Natural killer cell (primary cell): ENCODE measurements at regions not wholly inside any gene's neighbourhood (a gene's known extent, or its start where the extent isn't known, plus 50 kb on each side); places are given as distances from the start of the nearest gene placed in this dataset.

Experiments
- ATAC-seq, 3 donors: fragments of 150-1000 bp in 2 of 3; fragments of 200-7000 bp in 1 of 3; cut with Tn5 transposase; 1 replicate in 1 of 3; 2 replicates in 2 of 3; pipeline ENCODE4 v1.10.0; 2021; ENCODE audit warnings: mild to moderate bottlenecking in 2 of 3, moderate library complexity in 2 of 3
- DNase-seq, 2 donors: peaks; one replicate each; pipeline versions ENCODE4 v3.0.0 to v3.0.0-alpha.2; 2013 to 2021; ENCODE audit warnings: mixed read lengths in 1 of 2
- H3K27ac ChIP-seq: one replicate; pipeline ENCODE4 v1.5.1; 2013; ENCODE audit warnings: mild to moderate bottlenecking, low read length
- H3K27me3 ChIP-seq: one replicate; pipeline ENCODE4 v1.6.1; 2013; ENCODE audit warnings: low read length; ENCODE audit not compliant: control insufficient read depth, insufficient read depth
- H3K36me3 ChIP-seq: one replicate; pipeline ENCODE4 v1.6.1; 2013; ENCODE audit warnings: low read length; ENCODE audit not compliant: control insufficient read depth, insufficient read depth
- H3K4me1 ChIP-seq: one replicate; pipeline ENCODE4 v1.6.1; 2013; ENCODE audit warnings: low read length; ENCODE audit not compliant: control insufficient read depth, insufficient read depth
- H3K4me3 ChIP-seq: one replicate; pipeline ENCODE4 v1.5.1; 2013; ENCODE audit warnings: low read length
- H3K9me3 ChIP-seq: one replicate; pipeline ENCODE4 v1.6.1; 2013; ENCODE audit warnings: low read length; ENCODE audit not compliant: control insufficient read depth, insufficient read depth
- H3K27ac Mint-ChIP-seq, 2 donors: one replicate each; pipeline ENCODE4 v1.8.0; 2022; ENCODE audit warnings: mild to moderate bottlenecking in 2 of 2, mixed read lengths in 2 of 2, moderate library complexity in 1 of 2
- H3K27me3 Mint-ChIP-seq, 2 donors: one replicate each; pipeline ENCODE4 v1.8.0; 2022; ENCODE audit warnings: low read depth in 2 of 2, mixed read lengths in 2 of 2
- H3K36me3 Mint-ChIP-seq: one replicate; pipeline ENCODE4 v1.8.0; 2022; ENCODE audit warnings: mixed read lengths
- H3K4me1 Mint-ChIP-seq, 2 donors: one replicate each; pipeline ENCODE4 v1.8.0; 2022; ENCODE audit warnings: mixed read lengths in 2 of 2
- H3K4me3 Mint-ChIP-seq: one replicate; pipeline ENCODE4 v1.8.0; 2022; ENCODE audit warnings: mild to moderate bottlenecking, moderate library complexity, mixed read lengths
- H3K9me3 Mint-ChIP-seq, 2 donors: one replicate each; pipeline ENCODE4 v1.8.0; 2022; ENCODE audit warnings: mixed read lengths in 2 of 2
- CTCF ChIP-seq: fragments of 200-600 bp; IDR thresholded peaks from one replicate; pipeline ENCODE4 v1.8.0; 2022; ENCODE audit warnings: antibody characterized with exemption
- WGBS: methylation state at CpG from one replicate; pipeline ENCODE4 v1.1.7; 2013; ENCODE audit warnings: missing lambda C conversion rate; ENCODE audit not compliant: insufficient coverage; 5-methylcytosine and 5-hydroxymethylcytosine counted together
- intact Hi-C: fragments of 100-400 bp; cut with micrococcal nuclease; formaldehyde crosslinking; loops from one replicate; pipeline ENCODE4 v1.14.2; 2022

DNA sequence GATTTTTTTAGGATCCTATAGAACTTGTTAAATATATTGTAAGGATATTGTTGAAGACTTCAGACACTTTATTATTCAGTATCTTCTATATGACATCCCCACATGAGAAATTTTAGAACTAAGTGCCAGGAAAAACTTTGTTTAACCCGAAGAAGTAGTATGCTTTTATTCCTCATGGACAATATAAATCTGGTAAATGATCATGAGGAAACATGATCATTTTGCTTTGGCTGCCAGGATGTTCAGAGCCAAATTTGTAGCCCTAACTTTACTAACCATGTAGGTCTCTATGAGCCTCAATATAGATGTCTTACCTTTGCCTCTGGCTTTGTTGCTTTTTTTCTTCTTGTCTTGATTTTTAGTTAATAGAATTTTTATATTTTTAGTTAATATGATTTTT lies 77.8 kb upstream of the TEX13D start:
- no CpG with 5 or more reads among the region's 1 CpG for WGBS
- Mint-ChIP-seq H3K36me3 (no peaks in the 10 kb centered on the region), H3K4me3 (no peak overlapping the region), H3K9me3 (no peaks in the 10 kb centered on the region), H3K27ac (no peak overlapping the region), H3K4me1 (no peaks in the 10 kb centered on the region), H3K27me3 (no peaks in the 10 kb centered on the region)
- H3K27ac ChIP-seq: no peak overlapping the region
- H3K4me1 ChIP-seq: no peaks in the 10 kb centered on the region
- H3K4me3 ChIP-seq: no peak overlapping the region
- intact Hi-C loops: no loop called here
- no peaks in the 10 kb centered on the region for H3K9me3 ChIP-seq
- no peaks in the 10 kb centered on the region for H3K27me3 ChIP-seq
- DNase-seq (no peak), ATAC-seq (no peak)
- H3K36me3 ChIP-seq: no peaks in the 10 kb centered on the region
- no peak for TF ChIP-seq CTCF

DNA sequence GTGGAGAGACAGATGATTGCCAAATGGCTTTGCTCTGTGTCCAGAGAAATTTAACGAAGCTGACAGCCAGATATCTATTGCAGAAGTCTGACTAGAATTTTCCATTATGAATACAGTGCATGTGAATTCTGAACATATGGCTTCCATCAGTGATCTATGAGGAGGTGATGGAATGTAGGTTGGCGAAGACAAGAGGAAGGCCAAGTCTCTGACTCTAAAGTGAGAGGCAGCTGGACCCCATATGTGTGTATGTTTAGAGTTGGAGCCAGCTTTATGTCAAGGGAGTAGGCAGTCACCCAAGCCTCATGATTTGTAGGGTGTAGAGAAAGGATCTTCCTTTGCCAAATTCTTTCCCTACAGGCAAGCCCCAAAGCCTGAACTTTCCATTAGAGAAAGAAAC lies 76.2 kb upstream of the TEX13D start:
- no peaks in the 10 kb centered on the region for H3K9me3 ChIP-seq
- no peaks in the 10 kb centered on the region for H3K36me3 ChIP-seq
- H3K27me3 Mint-ChIP-seq: no peaks in the 10 kb centered on the region
- intact Hi-C loops: no loop called here
- 92% methylated on average over 2 of the region's 2 CpGs for WGBS
- H3K27me3 ChIP-seq: no peaks in the 10 kb centered on the region
- H3K4me3 ChIP-seq: no peak overlapping the region
- ATAC-seq: no peak
- no peak for DNase-seq
- no peak overlapping the region for H3K4me3 Mint-ChIP-seq
- no peaks in the 10 kb centered on the region for H3K9me3 Mint-ChIP-seq
- no peak overlapping the region for H3K27ac ChIP-seq
- no peaks in the 10 kb centered on the region for H3K4me1 ChIP-seq
- no peaks in the 10 kb centered on the region for H3K36me3 Mint-ChIP-seq
- H3K27ac Mint-ChIP-seq: no peak overlapping the region
- no peaks in the 10 kb centered on the region for H3K4me1 Mint-ChIP-seq
- TF ChIP-seq CTCF: no peak

DNA sequence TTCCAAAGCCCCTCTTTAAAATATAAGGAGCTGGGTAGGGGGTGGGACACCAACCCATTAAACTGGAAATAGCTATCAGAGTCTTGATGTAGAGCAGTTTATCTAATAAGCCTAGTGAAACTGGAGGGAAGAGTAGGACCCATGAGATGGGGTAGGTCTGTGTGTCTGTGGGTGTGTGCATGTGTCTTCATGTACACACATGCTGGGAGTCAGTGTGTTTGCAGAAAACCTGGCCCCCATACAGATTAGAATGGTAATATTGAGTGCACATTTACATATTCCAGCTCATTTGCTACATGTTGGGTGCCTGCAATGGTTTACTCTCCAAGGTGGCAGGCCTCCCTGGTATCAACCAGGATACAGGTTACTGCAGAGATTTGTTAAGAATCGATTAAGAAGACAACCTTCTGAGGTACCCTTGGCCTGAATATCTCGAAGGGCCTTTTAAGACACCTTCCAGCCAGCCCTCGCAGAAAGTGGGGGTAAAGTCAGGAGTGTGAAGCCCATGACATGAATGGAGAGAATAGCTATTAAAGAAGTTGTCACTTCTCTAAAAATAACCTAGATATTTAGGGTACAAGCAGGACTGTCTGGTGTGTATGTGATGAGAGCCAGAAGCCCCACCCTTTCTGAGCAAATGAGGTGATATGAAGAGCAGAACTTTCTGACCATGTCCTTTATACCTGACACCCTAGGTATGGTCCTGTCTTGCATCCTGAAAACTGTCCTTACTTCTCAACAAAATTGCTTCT lies 75.7 kb upstream of the TEX13D start:
- no peak for ATAC-seq
- no peaks in the 10 kb centered on the region for H3K27me3 ChIP-seq
- Mint-ChIP-seq H3K36me3 (no peaks in the 10 kb centered on the region), H3K27ac (no peak overlapping the region), H3K9me3 (no peaks in the 10 kb centered on the region), H3K27me3 (no peaks in the 10 kb centered on the region), H3K4me3 (no peak overlapping the region), H3K4me1 (no peaks in the 10 kb centered on the region)
- no peak for DNase-seq
- intact Hi-C loops: no loop called here
- no peaks in the 10 kb centered on the region for H3K36me3 ChIP-seq
- H3K9me3 ChIP-seq: no peaks in the 10 kb centered on the region
- no peak for TF ChIP-seq CTCF
- H3K27ac ChIP-seq: no peak overlapping the region
- no peak overlapping the region for H3K4me3 ChIP-seq
- WGBS: 90% methylated on average over 1 of the region's 3 CpGs
- no peaks in the 10 kb centered on the region for H3K4me1 ChIP-seq
